Eye (tissue), 1 donor: ENCODE measurements at regions not wholly inside any gene's neighbourhood (a gene's known extent, or its start where the extent isn't known, plus 50 kb on each side); places are given as distances from the start of the nearest gene placed in this dataset.

ENCODE experiments used
- DNase-seq: peaks from one replicate; pipeline ENCODE4 v3.0.0-alpha.2; 2015

DNA sequence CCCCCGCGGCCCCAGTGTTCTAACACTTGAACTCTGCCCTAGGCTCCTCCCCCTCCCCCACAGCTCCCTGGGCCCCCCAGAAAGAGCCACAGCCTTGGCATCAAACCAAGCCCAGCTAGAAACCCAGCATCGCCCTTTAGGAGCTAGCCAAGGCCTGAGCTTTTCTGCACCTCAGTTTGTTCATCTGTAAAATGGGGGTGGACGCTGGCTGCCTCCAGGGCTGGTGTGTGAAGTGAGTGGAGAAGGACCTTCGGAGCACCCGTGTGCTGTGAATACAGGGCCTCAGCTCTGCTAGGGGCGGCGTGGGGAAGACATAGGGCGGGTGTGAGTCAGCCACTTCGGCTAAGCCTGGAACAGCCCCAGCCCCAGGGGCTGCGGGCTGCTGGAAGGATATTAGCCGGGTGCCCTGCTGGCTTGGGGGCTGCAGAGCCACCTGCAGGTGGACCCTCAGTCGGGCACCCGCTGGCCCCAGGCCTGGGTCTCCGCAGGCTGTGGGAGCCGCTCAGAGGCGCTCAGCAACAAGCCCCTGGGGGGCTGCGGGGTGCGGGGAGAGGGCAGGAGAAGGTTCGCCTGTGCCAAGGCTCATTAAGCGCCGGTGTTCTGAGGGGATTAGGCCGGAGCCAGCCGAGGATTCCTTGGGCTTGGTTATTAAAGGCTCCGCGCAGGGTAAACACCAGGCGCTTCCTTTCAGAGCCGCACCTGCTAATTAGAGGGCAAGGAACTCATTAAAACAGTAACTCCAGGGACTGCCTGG lies 217.0 kb upstream of the CIBAR2 start:
- peak; percentile 94 for DNase-seq

- DNase-seq: peak; percentile 69
Measured at GRCh38 chr16:85330006-85330693, 217.9 kb upstream of the CIBAR2 start.

- DNase-seq: peak; percentile 82
Measured at GRCh38 chr16:85330694-85331188, 218.5 kb upstream of the CIBAR2 start.

DNA sequence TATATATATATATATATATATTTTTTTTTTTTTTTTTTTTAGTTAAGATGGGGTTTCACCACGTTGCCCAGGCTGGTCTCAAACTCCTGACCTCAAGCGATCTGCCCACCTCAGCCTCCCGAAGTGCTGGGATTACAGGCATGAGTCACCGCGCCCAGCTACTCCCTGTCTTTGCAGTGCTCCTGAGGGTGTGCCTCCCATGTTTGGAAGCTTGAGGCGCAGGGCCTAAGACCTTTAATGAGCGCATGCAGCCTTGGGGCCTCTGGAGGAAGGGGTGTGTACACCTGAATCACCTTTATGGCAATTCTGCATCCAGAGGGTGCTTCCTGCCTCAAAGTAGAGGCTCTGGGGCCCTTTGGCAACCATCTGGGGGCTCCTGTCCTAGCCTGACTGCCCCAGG lies 219.4 kb upstream of the CIBAR2 start:
- DNase-seq: no peak

DNA sequence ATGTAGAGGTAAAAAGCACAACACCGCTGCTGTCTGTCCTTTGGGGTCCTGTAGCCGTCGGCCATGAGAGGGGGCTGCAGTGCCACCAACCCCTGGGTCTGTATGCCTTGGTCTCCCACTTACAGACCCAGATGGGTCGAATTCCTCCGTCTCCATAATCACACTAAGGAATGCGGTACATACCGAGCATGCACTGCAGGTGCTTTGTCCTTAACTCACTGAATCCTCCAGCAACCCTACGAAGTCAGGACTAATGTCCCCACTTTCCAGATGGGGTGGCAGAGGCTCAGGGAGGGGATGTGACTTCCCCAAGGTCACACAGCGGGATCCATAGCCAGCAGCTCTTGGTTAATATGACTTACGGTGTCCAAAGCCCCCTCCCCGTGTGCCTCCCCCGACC lies 219.9 kb upstream of the CIBAR2 start:
- DNase-seq: no peak

DNA sequence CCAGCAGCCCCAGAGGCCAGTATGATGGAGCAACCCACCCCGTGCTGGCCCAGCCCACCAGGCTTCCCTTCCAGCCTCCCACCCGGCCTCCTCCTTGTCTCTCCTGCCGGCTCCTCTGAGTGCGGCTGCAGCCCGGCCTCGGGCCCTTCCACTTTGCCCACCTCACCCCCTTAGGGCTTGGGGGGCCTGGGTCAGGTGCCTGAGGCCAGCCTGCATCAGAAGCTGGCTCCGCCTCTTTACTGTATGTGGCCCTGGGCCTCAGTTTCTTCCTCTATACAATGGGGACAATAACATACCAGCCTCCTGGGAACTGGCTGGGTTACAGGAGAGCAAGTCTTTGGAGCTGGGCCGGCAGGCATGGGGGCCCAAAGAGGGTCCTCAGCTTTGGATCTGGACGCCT lies 221.1 kb upstream of the CIBAR2 start:
- no peak for DNase-seq

DNA sequence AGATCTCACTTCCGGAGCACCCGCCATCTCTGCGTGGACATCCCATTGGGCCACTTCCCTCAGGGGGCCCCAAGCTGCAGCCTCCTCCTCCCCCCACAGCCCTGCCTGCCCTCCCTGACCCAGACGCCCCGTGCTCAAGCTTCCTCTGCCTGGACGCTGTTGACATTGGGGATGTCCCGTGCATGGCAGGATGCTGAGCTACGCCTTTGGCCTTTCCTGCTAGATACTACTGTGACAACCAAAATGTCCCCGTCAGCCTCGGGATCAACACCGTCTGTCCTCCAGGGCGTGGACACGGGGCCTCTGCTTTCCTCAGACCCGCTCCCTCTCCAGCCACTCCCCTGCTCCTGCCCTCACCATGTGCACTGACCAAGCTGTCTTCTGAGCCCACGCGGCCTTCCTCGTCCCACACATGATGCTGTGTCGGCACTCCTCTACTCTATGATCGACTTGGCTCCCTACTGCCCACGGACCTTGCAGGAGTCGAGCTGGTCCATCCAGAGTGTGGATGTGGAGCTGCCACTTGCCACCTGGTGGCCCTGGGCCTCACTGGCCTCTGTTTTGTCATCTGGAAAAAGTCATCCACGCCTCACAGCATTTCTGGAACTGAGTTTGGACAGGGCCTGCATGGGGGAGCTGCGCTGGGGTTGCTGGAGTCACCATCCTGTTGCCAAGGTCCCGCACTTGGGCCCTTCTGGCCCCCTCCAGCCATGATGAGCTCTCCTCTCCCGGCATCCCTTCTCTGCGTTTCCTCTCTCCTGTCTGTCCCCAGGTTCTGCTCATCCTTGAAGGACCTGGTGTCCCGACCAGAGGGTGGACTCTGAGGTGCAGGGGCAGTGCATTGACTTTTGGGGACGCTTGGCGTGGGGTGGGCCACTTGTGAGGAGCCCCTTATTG lies 221.7 kb upstream of the CIBAR2 start:
- DNase-seq: no peak

GRCh38 chr16:85334718-85335583 lies 222.7 kb upstream of the CIBAR2 start:
- peak; percentile 90 for DNase-seq

GRCh38 chr16:85335584-85336491 lies 223.6 kb upstream of the CIBAR2 start:
- peak; percentile 70 for DNase-seq

DNA sequence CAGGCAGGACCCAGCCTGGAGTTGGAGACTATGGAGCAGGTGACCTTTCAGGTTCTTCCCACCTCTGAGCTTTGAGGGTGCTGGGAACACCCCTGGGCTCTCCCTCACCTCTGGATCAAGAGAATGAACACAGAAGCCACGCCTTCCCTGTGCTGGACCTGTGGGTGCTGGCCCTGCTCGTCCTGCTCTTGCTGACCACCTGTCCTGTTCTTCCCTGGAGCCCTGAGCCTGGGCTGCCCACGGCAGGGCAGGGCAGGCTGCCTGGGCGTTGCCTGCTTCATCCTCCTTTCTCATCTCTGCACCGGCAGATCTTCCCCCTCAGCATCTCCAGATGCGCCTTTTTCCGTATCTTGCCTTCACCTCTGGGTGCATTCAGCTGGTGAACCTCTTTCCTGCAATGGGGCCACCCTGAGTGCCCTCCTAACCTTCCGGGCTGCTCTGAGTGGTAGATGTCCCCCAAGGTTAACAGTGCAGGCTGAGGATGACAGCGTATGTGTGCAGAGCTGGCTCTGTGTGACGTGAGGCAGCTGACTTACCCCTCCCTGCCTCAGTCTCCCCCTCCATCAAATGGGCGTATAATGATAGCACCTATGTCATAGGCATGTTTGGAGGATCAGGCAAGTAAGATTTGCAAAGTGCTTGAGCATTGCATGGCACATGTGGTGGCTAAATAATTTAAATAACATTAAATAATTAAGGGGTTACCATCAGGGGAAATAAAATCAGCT lies 225.8 kb upstream of the CIBAR2 start:
- no peak for DNase-seq

DNA sequence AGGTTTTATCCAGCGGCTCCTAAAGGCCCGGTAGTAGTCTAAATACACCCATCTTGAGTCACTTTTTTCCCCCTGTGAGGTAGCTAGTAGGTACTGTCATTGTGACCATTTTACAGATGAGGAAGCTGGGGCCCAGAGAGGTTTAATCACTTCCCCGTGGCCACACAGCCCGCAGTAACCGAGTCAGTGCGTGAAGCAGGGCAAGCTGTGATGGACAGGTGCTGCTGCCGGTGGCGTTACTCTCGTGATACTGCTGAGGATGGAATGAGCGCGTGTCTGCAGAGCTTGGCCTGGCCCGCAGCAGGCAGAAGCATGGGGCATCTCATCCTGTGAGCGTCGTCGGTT lies 226.3 kb upstream of the CIBAR2 start:
- DNase-seq: no peak

DNA sequence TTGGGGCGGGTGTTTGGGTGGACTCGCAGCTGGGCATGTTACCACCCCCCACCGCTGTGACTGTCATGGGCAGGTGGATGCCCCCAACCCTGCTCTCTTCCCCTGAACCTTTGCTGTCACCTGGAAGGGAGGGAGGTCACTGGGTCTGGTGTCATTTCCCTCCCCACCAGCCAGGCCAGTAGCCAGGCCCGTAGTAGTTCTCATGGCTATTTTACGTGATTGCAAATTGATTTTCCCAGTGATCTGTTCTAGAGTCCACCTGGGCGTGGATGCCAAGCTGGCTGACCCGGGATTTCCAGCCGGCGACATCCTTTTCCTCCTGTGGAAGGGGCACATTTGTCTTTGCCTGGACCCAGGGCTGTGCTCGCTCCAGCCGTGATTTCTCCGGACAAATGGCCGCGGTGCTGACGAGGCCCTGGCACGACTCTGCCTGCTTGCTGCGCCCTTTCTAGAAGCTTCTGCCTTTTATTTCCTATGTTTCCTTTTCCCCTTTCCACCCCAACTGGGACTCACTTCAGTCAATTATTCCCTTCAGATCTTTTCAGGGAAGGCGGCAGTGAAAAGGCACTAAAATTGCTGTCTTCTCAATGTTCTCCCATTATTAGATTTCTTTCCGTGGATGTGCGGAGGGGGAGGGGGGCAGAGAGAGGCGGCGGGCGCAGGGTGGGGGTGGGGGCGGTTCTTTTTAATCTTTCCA lies 226.9 kb upstream of the CIBAR2 start:
- no peak for DNase-seq

DNA sequence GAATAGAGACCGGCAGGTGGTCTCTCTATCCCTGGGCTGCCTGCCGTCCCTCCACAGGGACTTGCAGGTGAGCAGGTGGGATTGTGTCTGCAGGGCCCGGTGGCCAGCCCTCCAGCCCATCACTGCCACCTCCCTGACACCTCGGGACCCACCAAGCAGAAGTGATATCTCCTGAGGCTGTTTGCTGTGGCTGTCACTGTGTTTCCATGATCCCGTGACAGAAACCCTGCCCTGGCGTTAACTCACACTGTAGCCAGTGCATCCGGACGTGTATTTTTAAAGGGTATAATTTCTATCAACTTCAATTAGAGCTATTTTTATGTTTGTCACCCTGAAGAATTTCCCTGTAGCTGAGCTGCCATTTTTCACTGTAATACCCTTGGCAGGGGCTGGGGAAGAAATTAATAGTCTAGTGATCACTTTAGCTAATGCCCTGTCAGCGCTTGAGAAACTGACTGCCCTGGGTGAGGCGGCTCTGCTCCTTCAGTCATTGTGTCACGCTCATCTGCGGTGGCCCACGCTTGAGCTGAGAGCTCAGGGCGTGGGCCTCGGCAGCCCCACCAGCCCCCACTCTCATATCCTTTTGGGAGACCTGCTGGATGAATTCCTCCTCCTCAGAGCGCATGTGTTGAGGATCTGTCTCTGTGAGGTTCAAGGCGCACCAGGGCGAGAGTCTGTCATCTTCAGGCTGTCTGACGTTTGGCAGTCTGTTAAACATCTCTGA lies 229.9 kb upstream of the CIBAR2 start:
- DNase-seq: peak; percentile 54

- no peak for DNase-seq
Measured at GRCh38 chr16:85344502-85345128, 232.3 kb upstream of the CIBAR2 start.

GRCh38 chr16:85345129-85345639 lies 232.9 kb upstream of the CIBAR2 start:
- DNase-seq: no peak

DNA sequence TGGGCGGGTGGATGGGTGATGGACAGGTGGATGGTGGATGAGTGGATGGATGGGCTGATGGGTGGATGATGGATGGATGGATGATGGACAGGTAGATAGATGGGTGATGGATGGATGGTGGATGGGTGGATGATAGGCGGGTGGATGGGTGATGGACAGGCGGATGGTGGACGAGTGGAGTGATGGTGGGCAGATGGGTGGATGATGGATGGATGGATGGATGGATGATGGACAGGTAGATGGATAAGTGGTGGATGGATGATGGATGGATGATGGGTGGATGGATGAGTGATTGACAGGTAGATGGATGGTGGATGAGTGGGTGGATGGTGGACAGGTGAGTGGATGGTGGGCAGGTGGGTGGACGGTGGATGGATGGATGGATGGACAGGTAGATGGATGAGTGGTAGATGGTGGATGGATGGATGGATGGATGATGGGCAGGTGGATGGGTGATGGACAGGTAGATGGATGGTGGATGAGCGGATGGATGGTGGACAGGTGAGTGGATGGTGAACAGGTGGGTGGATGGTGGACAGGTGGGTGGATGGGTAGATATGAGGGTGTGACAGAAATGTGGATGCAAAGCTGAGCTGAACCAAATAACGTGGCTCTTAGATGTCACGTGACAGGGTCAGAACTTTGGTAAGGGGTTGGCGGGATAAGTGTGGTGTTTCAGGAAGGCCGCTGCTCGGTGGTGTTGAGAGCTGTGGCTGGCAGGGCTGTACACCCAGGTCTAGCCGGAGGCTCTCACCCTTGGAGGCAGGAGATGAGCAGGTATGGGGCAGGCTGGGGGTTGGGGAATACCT lies 234.3 kb upstream of the CIBAR2 start:
- no peak for DNase-seq

- no peak for DNase-seq
Measured at GRCh38 chr16:85347213-85347591, 234.9 kb upstream of the CIBAR2 start.
